HCT116 (cell line): ENCODE measurements at regions not wholly inside any gene's neighbourhood (a gene's known extent, or its start where the extent isn't known, plus 50 kb on each side); places are given as distances from the start of the nearest gene placed in this dataset.

Source experiments
- EZH2phosphoT487 ChIP-seq: fragments of 200-600 bp; IDR thresholded peaks from 2 replicates; pipeline ENCODE4 v1.6.1; 2018; ENCODE audit warnings: antibody characterized with exemption, borderline replicate concordance
- FOSL1 ChIP-seq: IDR thresholded peaks from 2 replicates; pipeline ENCODE4 v1.6.1; 2012; ENCODE audit warnings: low read depth
- POLR2A ChIP-seq: IDR thresholded peaks from 2 replicates; pipeline ENCODE4 v1.7.0; 2011; ENCODE audit warnings: borderline replicate concordance; ENCODE audit not compliant: insufficient read depth, insufficient read length; ENCODE audit errors: extremely low read depth
- POLR2AphosphoS5 ChIP-seq: IDR thresholded peaks from 2 replicates; pipeline ENCODE4 v1.6.1; 2011; ENCODE audit warnings: mild to moderate bottlenecking, low read depth, low read length, moderate library complexity
- SIN3A ChIP-seq: IDR thresholded peaks from 2 replicates; pipeline ENCODE4 v1.6.1; 2012; ENCODE audit warnings: low read depth
- SP1 ChIP-seq: IDR thresholded peaks from 2 replicates; pipeline ENCODE4 v1.6.1; 2012; ENCODE audit warnings: low read depth
- SRF ChIP-seq: IDR thresholded peaks from 2 replicates; pipeline ENCODE4 v1.6.1; 2012; ENCODE audit warnings: low read depth
- ZFX ChIP-seq: fragments of 450-650 bp; IDR thresholded peaks from 2 replicates; pipeline ENCODE4 v1.6.1; 2017
- ZNF274 ChIP-seq: fragments of 200-500 bp; sonication (Bioruptor generic); IDR thresholded peaks from 2 replicates; pipeline ENCODE4 v1.6.1; 2014; ENCODE audit warnings: mild to moderate bottlenecking, low read depth, low read length, inconsistent platforms
- TF ChIP-seq, protein P1 (sequence below), 3 experiments: fragments of 200-600 bp in 1 of 3; sonication (generic) in 1 of 3; IDR thresholded peaks in 2 of 3; conservative IDR thresholded peaks in 1 of 3; 2 replicates each; pipeline ENCODE4 v1.5.1; 2012 to 2017; ENCODE audit warnings: low read depth in 2 of 3, low read length in 2 of 3, antibody characterized with exemption in 1 of 3, borderline replicate concordance in 1 of 3, control low read depth in 1 of 3, mild to moderate bottlenecking in 1 of 3, mixed read lengths in 1 of 3, mixed run types in 1 of 3, moderate library complexity in 1 of 3; ENCODE audit not compliant: insufficient read depth in 1 of 3
- TF ChIP-seq, protein P2 (sequence below): IDR thresholded peaks from 2 replicates; pipeline ENCODE4 v1.6.1; 2012
- TF ChIP-seq, protein P3 (sequence below): IDR thresholded peaks from 2 replicates; pipeline ENCODE4 v1.6.1; 2011; ENCODE audit warnings: mild to moderate bottlenecking, low read length, moderate library complexity; ENCODE audit not compliant: insufficient replicate concordance; ENCODE audit errors: extremely low read depth
- TF ChIP-seq, protein P4 (sequence below): IDR thresholded peaks from 2 replicates; pipeline ENCODE4 v1.6.1; 2012; ENCODE audit warnings: low read depth

DNA sequence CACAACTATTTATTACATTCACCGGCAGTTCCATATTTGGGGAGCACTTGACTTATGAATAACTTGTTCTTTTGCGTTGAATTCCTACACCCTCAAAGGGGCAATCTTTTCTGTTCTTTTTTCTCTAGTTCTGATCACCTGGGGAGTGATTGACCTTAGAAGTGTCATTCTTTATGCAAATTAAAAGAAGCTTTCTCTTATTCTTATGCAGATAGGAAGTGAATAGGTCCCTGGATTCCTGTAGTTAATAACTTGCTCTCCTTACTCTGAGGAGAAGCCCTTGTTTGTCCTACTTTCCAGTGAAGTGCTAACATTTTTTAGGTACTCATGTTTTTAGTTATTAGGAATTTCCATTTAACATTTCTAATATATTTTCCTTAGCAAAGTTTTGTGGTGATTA, 569.8 kb upstream of the LRRTM1 start:
- TF ChIP-seq POLR2AphosphoS5 (no peak), FOSL1 (no peak), SRF (no peak), ZNF274 (no peak), SIN3A (no peak), POLR2A (no peak), EZH2phosphoT487 (no peak), SP1 (no peak), ZFX (no peak)
- TF ChIP-seq, protein P1, sequence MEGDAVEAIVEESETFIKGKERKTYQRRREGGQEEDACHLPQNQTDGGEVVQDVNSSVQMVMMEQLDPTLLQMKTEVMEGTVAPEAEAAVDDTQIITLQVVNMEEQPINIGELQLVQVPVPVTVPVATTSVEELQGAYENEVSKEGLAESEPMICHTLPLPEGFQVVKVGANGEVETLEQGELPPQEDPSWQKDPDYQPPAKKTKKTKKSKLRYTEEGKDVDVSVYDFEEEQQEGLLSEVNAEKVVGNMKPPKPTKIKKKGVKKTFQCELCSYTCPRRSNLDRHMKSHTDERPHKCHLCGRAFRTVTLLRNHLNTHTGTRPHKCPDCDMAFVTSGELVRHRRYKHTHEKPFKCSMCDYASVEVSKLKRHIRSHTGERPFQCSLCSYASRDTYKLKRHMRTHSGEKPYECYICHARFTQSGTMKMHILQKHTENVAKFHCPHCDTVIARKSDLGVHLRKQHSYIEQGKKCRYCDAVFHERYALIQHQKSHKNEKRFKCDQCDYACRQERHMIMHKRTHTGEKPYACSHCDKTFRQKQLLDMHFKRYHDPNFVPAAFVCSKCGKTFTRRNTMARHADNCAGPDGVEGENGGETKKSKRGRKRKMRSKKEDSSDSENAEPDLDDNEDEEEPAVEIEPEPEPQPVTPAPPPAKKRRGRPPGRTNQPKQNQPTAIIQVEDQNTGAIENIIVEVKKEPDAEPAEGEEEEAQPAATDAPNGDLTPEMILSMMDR (IDR thresholded peaks at IDR 0.05 in 2 of 3, conservative IDR thresholded peaks at IDR 0.05 in 1 of 3; ENCODE audit: borderline replicate concordance in 1 of 3, insufficient read depth in 1 of 3, low read depth in 2 of 3, low read length in 2 of 3) = no peak
- TF ChIP-seq, protein P2, sequence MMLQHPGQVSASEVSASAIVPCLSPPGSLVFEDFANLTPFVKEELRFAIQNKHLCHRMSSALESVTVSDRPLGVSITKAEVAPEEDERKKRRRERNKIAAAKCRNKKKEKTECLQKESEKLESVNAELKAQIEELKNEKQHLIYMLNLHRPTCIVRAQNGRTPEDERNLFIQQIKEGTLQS = no peak
- TF ChIP-seq, protein P3, sequence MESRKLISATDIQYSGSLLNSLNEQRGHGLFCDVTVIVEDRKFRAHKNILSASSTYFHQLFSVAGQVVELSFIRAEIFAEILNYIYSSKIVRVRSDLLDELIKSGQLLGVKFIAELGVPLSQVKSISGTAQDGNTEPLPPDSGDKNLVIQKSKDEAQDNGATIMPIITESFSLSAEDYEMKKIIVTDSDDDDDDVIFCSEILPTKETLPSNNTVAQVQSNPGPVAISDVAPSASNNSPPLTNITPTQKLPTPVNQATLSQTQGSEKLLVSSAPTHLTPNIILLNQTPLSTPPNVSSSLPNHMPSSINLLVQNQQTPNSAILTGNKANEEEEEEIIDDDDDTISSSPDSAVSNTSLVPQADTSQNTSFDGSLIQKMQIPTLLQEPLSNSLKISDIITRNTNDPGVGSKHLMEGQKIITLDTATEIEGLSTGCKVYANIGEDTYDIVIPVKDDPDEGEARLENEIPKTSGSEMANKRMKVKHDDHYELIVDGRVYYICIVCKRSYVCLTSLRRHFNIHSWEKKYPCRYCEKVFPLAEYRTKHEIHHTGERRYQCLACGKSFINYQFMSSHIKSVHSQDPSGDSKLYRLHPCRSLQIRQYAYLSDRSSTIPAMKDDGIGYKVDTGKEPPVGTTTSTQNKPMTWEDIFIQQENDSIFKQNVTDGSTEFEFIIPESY = no peak
- TF ChIP-seq, protein P4, sequence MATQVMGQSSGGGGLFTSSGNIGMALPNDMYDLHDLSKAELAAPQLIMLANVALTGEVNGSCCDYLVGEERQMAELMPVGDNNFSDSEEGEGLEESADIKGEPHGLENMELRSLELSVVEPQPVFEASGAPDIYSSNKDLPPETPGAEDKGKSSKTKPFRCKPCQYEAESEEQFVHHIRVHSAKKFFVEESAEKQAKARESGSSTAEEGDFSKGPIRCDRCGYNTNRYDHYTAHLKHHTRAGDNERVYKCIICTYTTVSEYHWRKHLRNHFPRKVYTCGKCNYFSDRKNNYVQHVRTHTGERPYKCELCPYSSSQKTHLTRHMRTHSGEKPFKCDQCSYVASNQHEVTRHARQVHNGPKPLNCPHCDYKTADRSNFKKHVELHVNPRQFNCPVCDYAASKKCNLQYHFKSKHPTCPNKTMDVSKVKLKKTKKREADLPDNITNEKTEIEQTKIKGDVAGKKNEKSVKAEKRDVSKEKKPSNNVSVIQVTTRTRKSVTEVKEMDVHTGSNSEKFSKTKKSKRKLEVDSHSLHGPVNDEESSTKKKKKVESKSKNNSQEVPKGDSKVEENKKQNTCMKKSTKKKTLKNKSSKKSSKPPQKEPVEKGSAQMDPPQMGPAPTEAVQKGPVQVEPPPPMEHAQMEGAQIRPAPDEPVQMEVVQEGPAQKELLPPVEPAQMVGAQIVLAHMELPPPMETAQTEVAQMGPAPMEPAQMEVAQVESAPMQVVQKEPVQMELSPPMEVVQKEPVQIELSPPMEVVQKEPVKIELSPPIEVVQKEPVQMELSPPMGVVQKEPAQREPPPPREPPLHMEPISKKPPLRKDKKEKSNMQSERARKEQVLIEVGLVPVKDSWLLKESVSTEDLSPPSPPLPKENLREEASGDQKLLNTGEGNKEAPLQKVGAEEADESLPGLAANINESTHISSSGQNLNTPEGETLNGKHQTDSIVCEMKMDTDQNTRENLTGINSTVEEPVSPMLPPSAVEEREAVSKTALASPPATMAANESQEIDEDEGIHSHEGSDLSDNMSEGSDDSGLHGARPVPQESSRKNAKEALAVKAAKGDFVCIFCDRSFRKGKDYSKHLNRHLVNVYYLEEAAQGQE = no peak
